ENCODE measurements at regions not wholly inside any gene's neighbourhood (a gene's known extent, or its start where the extent isn't known, plus 50 kb on each side); places are given as distances from the start of the nearest gene placed in this dataset.

- DNase-seq (ENCODE audit: low read depth) = no peak
Measured at GRCh38 chr6:43903739-43904290, 133.8 kb downstream of the VEGFA start.

- DNase-seq (ENCODE audit: low read depth) = no peak
Measured at GRCh38 chr6:43901733-43902230, 131.8 kb downstream of the VEGFA start.

GRCh38 chr6:43900916-43901732 is 131.1 kb downstream of the VEGFA start:
- no peak for DNase-seq (ENCODE audit: low read depth)

GRCh38 chr6:43900560-43900915 is 130.5 kb downstream of the VEGFA start:
- DNase-seq (ENCODE audit: low read depth) = no peak

GRCh38 chr6:43899830-43900229 is 129.8 kb downstream of the VEGFA start:
- no peak for DNase-seq (ENCODE audit: low read depth)

GRCh38 chr6:43898358-43899131 is 128.5 kb downstream of the VEGFA start:
- no peak for DNase-seq (ENCODE audit: low read depth)

- DNase-seq (ENCODE audit: low read depth) = no peak
Measured at GRCh38 chr6:43897571-43898302, 127.7 kb downstream of the VEGFA start.

- no peak for DNase-seq (ENCODE audit: low read depth)
Measured at GRCh38 chr6:43896329-43897255, 126.6 kb downstream of the VEGFA start.

- DNase-seq (ENCODE audit: low read depth) = no peak
Measured at GRCh38 chr6:43895656-43896328, 125.8 kb downstream of the VEGFA start.

GRCh38 chr6:43893073-43893472 is 123.1 kb downstream of the VEGFA start:
- no peak for DNase-seq (ENCODE audit: low read depth)

GRCh38 chr6:43891072-43891870 is 121.3 kb downstream of the VEGFA start:
- DNase-seq (ENCODE audit: low read depth) = no peak

- DNase-seq (ENCODE audit: low read depth) = no peak
Measured at GRCh38 chr6:43890197-43891062, 120.4 kb downstream of the VEGFA start.

GRCh38 chr6:43887906-43888683 is 118.1 kb downstream of the VEGFA start:
- no peak for DNase-seq (ENCODE audit: low read depth)

GRCh38 chr6:43887340-43887858 is 117.4 kb downstream of the VEGFA start:
- DNase-seq (ENCODE audit: low read depth) = no peak

GRCh38 chr6:43886717-43887339 is 116.8 kb downstream of the VEGFA start:
- DNase-seq (ENCODE audit: low read depth) = no peak

GRCh38 chr6:43886067-43886461 is 116.1 kb downstream of the VEGFA start:
- DNase-seq (ENCODE audit: low read depth) = no peak

- DNase-seq (ENCODE audit: low read depth) = no peak
Measured at GRCh38 chr6:43885399-43886066, 115.5 kb downstream of the VEGFA start.
